Neural progenitor cell (in vitro differentiated cells): ENCODE measurements at regions not wholly inside any gene's neighbourhood (a gene's known extent, or its start where the extent isn't known, plus 50 kb on each side); places are given as distances from the start of the nearest gene placed in this dataset.

ENCODE experiments used
- DNase-seq: peaks from one replicate; pipeline ENCODE4 v3.0.0-alpha.2; 2016; ENCODE audit warnings: low spot score
- H2AFZ ChIP-seq: fragments of 200-600 bp; sonication (generic); replicated peaks from 2 replicates; pipeline ENCODE4 v1.6.1; 2016; ENCODE audit warnings: antibody characterized with exemption
- H3F3A ChIP-seq: fragments of 200-600 bp; sonication (generic); 2 replicates; pipeline ENCODE4 v1.6.1; 2016; ENCODE audit warnings: antibody characterized with exemption, low read depth
- H3K27ac ChIP-seq: fragments of 200-600 bp; sonication (generic); 2 replicates; pipeline ENCODE4 v1.5.1; 2016; ENCODE audit warnings: mild to moderate bottlenecking
- H3K27me3 ChIP-seq: fragments of 200-600 bp; sonication (generic); 2 replicates; pipeline ENCODE4 v1.6.1; 2016; ENCODE audit warnings: mild to moderate bottlenecking, moderate library complexity
- H3K36me3 ChIP-seq: fragments of 200-600 bp; sonication (generic); 2 replicates; pipeline ENCODE4 v1.5.1; 2016
- H3K4me1 ChIP-seq: fragments of 200-600 bp; sonication (generic); 2 replicates; pipeline ENCODE4 v1.6.1; 2016; ENCODE audit warnings: mixed run types
- H3K4me2 ChIP-seq: fragments of 200-600 bp; sonication (generic); 2 replicates; pipeline ENCODE4 v1.6.1; 2016
- H3K4me3 ChIP-seq: fragments of 200-600 bp; sonication (generic); 2 replicates; pipeline ENCODE4 v1.5.1; 2016
- H3K79me2 ChIP-seq: fragments of 200-600 bp; sonication (generic); 2 replicates; pipeline ENCODE4 v1.6.1; 2016; ENCODE audit warnings: low read depth
- H3K9ac ChIP-seq: fragments of 200-600 bp; sonication (generic); 2 replicates; pipeline ENCODE4 v1.6.1; 2016
- H3K9me3 ChIP-seq: fragments of 200-600 bp; sonication (generic); 2 replicates; pipeline ENCODE4 v1.5.1; 2016; ENCODE audit warnings: low read depth
- H4K20me1 ChIP-seq: fragments of 200-600 bp; sonication (generic); 2 replicates; pipeline ENCODE4 v1.6.1; 2016; ENCODE audit warnings: low read depth
- H3K27ac Mint-ChIP-seq: 3 replicates; pipeline ENCODE4 v1.8.0; 2021; ENCODE audit warnings: mixed read lengths
- H3K27me3 Mint-ChIP-seq: 2 replicates; pipeline ENCODE4 v1.8.0; 2022; ENCODE audit warnings: low read depth, mild to moderate bottlenecking, inconsistent platforms, moderate library complexity, mixed read lengths; ENCODE audit not compliant: insufficient read depth
- H3K36me3 Mint-ChIP-seq: 3 replicates; pipeline ENCODE4 v1.8.0; 2021; ENCODE audit warnings: mixed read lengths
- H3K4me1 Mint-ChIP-seq: 3 replicates; pipeline ENCODE4 v1.8.0; 2021; ENCODE audit warnings: mixed read lengths
- H3K4me3 Mint-ChIP-seq: 3 replicates; pipeline ENCODE4 v1.8.0; 2021; ENCODE audit warnings: mild to moderate bottlenecking, moderate library complexity, mixed read lengths
- H3K9me3 Mint-ChIP-seq: 3 replicates; pipeline ENCODE4 v1.8.0; 2020; ENCODE audit warnings: mixed read lengths
- CTCF ChIP-seq: fragments of 200-600 bp; sonication (generic); IDR thresholded peaks from 2 replicates; pipeline ENCODE4 v1.5.1; 2017; ENCODE audit warnings: antibody characterized with exemption, mild to moderate bottlenecking
- EZH2 ChIP-seq: fragments of 200-600 bp; sonication (generic); IDR thresholded peaks from 2 replicates; pipeline ENCODE4 v1.6.1; 2017; ENCODE audit warnings: antibody characterized with exemption, mild to moderate bottlenecking, moderate library complexity
- EZH2phosphoT487 ChIP-seq: fragments of 200-600 bp; sonication (generic); IDR thresholded peaks from 2 replicates; pipeline ENCODE4 v1.6.1; 2017; ENCODE audit warnings: antibody characterized with exemption

- Mint-ChIP-seq H3K27me3 (peaks cover 2% of the 10 kb centered on the region), H3K4me3 (no peak overlapping the region), H3K27ac (no peak overlapping the region), H3K4me1 (peaks cover 5% of the 10 kb centered on the region), H3K36me3 (no peaks in the 10 kb centered on the region), H3K9me3 (no peaks in the 10 kb centered on the region)
- Histone ChIP-seq H3K36me3 (no peaks in the 10 kb centered on the region), H3K9me3 (no peaks in the 10 kb centered on the region), H3K4me1 (peaks cover 25% of the 10 kb centered on the region), H3K27me3 (no peaks in the 10 kb centered on the region), H3K4me2 (peak overlapping the region; percentile 18), H3F3A (peaks cover 20% of the 10 kb centered on the region), H3K4me3 (no peak overlapping the region), H3K9ac (no peak overlapping the region), H4K20me1 (no peaks in the 10 kb centered on the region), H3K79me2 (no peaks in the 10 kb centered on the region), H3K27ac (no peak overlapping the region), H2AFZ (no peak overlapping the region)
- no peak for DNase-seq
- TF ChIP-seq CTCF (no peak), EZH2phosphoT487 (no peak), EZH2 (no peak)
Observed at GRCh38 chr13:59450229-59450628, 713.5 kb downstream of the DIAPH3 start.

GRCh38 chr13:59451236-59451635, 712.5 kb downstream of the DIAPH3 start:
- Histone ChIP-seq H3K9me3 (no peaks in the 10 kb centered on the region), H3K4me3 (no peak overlapping the region), H3K9ac (no peak overlapping the region), H4K20me1 (no peaks in the 10 kb centered on the region), H2AFZ (no peak overlapping the region), H3K4me1 (peaks cover 25% of the 10 kb centered on the region), H3K27me3 (no peaks in the 10 kb centered on the region), H3K36me3 (no peaks in the 10 kb centered on the region), H3K4me2 (peak overlapping the region; percentile 23), H3K79me2 (no peaks in the 10 kb centered on the region), H3F3A (peaks cover 20% of the 10 kb centered on the region), H3K27ac (no peak overlapping the region)
- no peaks in the 10 kb centered on the region for H3K36me3 Mint-ChIP-seq
- H3K27ac Mint-ChIP-seq: no peak overlapping the region
- H3K9me3 Mint-ChIP-seq: no peaks in the 10 kb centered on the region
- DNase-seq: no peak
- TF ChIP-seq EZH2 (no peak), CTCF (no peak), EZH2phosphoT487 (no peak)
- peaks cover 2% of the 10 kb centered on the region for H3K27me3 Mint-ChIP-seq
- H3K4me1 Mint-ChIP-seq: peaks cover 5% of the 10 kb centered on the region
- no peak overlapping the region for H3K4me3 Mint-ChIP-seq

- no peaks in the 10 kb centered on the region for H3K36me3 ChIP-seq
- Mint-ChIP-seq H3K36me3 (no peaks in the 10 kb centered on the region), H3K27ac (no peak overlapping the region), H3K9me3 (no peaks in the 10 kb centered on the region), H3K27me3 (peaks cover 2% of the 10 kb centered on the region), H3K4me3 (no peak overlapping the region), H3K4me1 (peaks cover 5% of the 10 kb centered on the region)
- no peaks in the 10 kb centered on the region for H3K79me2 ChIP-seq
- peak overlapping the region; percentile 23 for H3K4me2 ChIP-seq
- no peak for TF ChIP-seq EZH2phosphoT487
- TF ChIP-seq CTCF: no peak
- no peak for TF ChIP-seq EZH2
- H3K4me3 ChIP-seq: no peak overlapping the region
- peaks cover 25% of the 10 kb centered on the region for H3K4me1 ChIP-seq
- peak overlapping the region; percentile 51 for H3K27ac ChIP-seq
- peak; percentile 31 for DNase-seq
- H3F3A ChIP-seq: peaks cover 20% of the 10 kb centered on the region
- H3K27me3 ChIP-seq: no peaks in the 10 kb centered on the region
- H3K9me3 ChIP-seq: no peaks in the 10 kb centered on the region
- H3K9ac ChIP-seq: no peak overlapping the region
- no peak overlapping the region for H2AFZ ChIP-seq
- H4K20me1 ChIP-seq: no peaks in the 10 kb centered on the region
Observed at GRCh38 chr13:59452189-59452890, 711.4 kb downstream of the DIAPH3 start.
